ENCODE measurements at regions not wholly inside any gene's neighbourhood (a gene's known extent, or its start where the extent isn't known, plus 50 kb on each side); places are given as distances from the start of the nearest gene placed in this dataset.

- TF ChIP-seq POLR2A (IDR thresholded peaks at IDR 0.05; ENCODE audit: extremely low read depth, insufficient read length): no peak
- no peak for TF ChIP-seq MYC (IDR thresholded peaks at IDR 0.05; ENCODE audit: low read depth, low read length)
- TF ChIP-seq, protein P1, sequence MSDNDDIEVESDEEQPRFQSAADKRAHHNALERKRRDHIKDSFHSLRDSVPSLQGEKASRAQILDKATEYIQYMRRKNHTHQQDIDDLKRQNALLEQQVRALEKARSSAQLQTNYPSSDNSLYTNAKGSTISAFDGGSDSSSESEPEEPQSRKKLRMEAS (IDR thresholded peaks at IDR 0.05; ENCODE audit: low read depth, low read length): no peak
- TF ChIP-seq, protein P2, sequence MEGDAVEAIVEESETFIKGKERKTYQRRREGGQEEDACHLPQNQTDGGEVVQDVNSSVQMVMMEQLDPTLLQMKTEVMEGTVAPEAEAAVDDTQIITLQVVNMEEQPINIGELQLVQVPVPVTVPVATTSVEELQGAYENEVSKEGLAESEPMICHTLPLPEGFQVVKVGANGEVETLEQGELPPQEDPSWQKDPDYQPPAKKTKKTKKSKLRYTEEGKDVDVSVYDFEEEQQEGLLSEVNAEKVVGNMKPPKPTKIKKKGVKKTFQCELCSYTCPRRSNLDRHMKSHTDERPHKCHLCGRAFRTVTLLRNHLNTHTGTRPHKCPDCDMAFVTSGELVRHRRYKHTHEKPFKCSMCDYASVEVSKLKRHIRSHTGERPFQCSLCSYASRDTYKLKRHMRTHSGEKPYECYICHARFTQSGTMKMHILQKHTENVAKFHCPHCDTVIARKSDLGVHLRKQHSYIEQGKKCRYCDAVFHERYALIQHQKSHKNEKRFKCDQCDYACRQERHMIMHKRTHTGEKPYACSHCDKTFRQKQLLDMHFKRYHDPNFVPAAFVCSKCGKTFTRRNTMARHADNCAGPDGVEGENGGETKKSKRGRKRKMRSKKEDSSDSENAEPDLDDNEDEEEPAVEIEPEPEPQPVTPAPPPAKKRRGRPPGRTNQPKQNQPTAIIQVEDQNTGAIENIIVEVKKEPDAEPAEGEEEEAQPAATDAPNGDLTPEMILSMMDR (IDR thresholded peaks at IDR 0.05; ENCODE audit: low read depth, low read length): no peak
- H3K4me3 ChIP-seq (ENCODE audit: low read depth, low read length): no peak overlapping the region
- DNase-seq (ENCODE audit: low read depth): no peak
These were observed 53.5 kb upstream of the SASH1 start for GRCh38 chr6:148289153-148289552.

DNA sequence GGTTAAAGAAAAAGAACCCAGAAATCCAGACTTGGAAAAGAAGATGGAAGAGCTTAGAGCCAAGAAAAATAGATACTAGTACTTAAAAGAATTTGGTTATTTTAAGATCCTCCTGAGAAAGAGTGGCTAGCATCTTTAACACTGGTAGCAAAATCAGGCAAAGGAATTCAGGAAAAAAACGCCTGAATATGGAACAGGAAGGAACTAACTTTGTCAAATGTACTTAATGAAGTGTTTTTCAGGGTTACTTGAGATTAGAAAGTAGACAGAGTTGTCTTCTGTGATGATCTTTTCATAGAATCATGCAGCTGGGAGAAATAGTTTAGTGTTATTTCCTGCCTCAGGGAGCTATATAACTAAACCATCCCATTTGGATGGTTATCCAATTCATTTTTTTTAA, 50.8 kb upstream of the SASH1 start:
- DNase-seq (ENCODE audit: low read depth): no peak
- TF ChIP-seq, protein P2 (IDR thresholded peaks at IDR 0.05; ENCODE audit: low read depth, low read length): no peak
- TF ChIP-seq, protein P1 (IDR thresholded peaks at IDR 0.05; ENCODE audit: low read depth, low read length): no peak
- TF ChIP-seq POLR2A (IDR thresholded peaks at IDR 0.05; ENCODE audit: extremely low read depth, insufficient read length) (no peak), MYC (IDR thresholded peaks at IDR 0.05; ENCODE audit: low read depth, low read length) (no peak)
- H3K4me3 ChIP-seq (ENCODE audit: low read depth, low read length): no peak overlapping the region
